GM23248 (cell line): ENCODE measurements at regions not wholly inside any gene's neighbourhood (a gene's known extent, or its start where the extent isn't known, plus 50 kb on each side); places are given as distances from the start of the nearest gene placed in this dataset.

Experiments
- EZH2 ChIP-seq: fragments of 200-600 bp; sonication (generic); IDR thresholded peaks from 2 replicates; pipeline ENCODE4 v1.6.1; 2018; ENCODE audit warnings: antibody characterized with exemption, mild to moderate bottlenecking; ENCODE audit not compliant: insufficient read depth, poor library complexity, severe bottlenecking
- EZH2phosphoT487 ChIP-seq: fragments of 200-600 bp; sonication (generic); IDR thresholded peaks from 2 replicates; pipeline ENCODE4 v1.6.1; 2018; ENCODE audit warnings: antibody characterized with exemption, moderate library complexity, mild to moderate bottlenecking, low read depth; ENCODE audit not compliant: insufficient read depth

- no peak for TF ChIP-seq EZH2phosphoT487
- no peak for TF ChIP-seq EZH2
Measured at GRCh38 chr3:34396956-34397355, 598.5 kb downstream of the PDCD6IP start.
